ENCODE measurements at regions not wholly inside any gene's neighbourhood (a gene's known extent, or its start where the extent isn't known, plus 50 kb on each side); places are given as distances from the start of the nearest gene placed in this dataset.
A peak's percentile ranks its signal among the peaks of the same experiment; 100 is the strongest.

- no peak for ATAC-seq
Measured at GRCh38 chr21:27132266-27132665, 165.4 kb upstream of the ADAMTS5 start.

- no peak for ATAC-seq
Measured at GRCh38 chr21:27130154-27130553, 163.3 kb upstream of the ADAMTS5 start.

GRCh38 chr21:27129694-27130093 is 162.8 kb upstream of the ADAMTS5 start:
- no peak for ATAC-seq

- ATAC-seq = no peak
Measured at GRCh38 chr21:27129215-27129614, 162.3 kb upstream of the ADAMTS5 start.

GRCh38 chr21:27126140-27126539 is 159.3 kb upstream of the ADAMTS5 start:
- no peak for ATAC-seq

- ATAC-seq = no peak
Measured at GRCh38 chr21:27122686-27123085, 155.8 kb upstream of the ADAMTS5 start.

DNA sequence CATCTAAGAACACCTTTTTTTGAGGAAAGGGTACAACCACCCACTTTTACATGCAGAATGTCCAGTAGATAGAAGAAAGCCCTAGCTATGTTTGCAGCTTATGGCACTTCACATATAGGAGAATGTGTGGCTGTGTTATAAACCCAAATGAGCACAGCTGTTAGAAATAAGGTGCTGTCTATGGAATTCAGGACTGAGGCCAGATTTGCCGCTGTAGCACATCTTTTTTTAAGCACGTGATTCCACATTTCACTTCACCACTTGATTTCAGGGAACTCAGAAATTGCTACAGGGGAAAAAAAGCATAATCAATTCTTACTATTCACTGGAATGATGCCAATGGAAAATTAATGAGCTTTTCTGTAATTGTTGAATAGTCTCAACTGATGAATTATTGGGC is 147.2 kb upstream of the ADAMTS5 start:
- no peak for ATAC-seq

DNA sequence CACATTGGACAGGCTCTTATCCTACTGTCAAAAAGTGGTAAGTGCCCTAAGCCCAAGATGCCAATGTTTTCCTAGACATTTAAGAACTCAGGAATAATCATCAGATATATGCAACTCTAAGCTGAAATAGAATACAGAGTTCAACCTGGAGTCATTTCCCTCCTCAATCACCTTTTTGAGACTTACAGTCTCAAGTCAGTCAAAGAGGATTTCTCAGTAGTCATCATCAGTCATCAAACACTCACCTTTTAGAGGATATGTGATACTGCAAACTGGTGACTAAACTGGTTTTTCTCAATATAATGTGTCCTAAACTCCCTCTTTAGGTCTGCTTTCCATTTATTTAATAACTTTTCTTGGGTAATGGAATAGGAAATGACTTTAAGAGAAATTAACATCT is 145.3 kb upstream of the ADAMTS5 start:
- peak; percentile 39 for ATAC-seq

- ATAC-seq = no peak
Measured at GRCh38 chr21:27110956-27111355, 144.1 kb upstream of the ADAMTS5 start.

DNA sequence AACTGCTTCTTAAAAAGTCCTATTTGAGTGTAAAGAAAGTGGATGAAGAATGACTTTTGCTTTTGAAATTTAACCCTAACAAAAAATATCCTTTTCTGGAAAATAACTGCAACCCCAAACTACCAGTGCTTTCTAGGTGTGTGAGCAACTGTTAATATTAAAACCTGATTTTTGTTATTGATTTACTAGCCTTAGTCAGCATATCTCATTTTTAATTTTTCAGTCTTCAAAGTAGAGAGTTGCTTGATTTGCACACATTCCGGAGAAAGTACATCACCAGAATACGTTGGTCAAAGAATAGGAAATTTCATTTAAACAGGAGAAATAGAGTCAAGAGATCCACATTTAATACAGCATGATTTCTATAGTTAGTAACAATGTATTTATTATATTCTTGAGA is 141.8 kb upstream of the ADAMTS5 start:
- ATAC-seq = no peak

GRCh38 chr21:27108228-27108627 is 141.3 kb upstream of the ADAMTS5 start:
- ATAC-seq = peak; percentile 45

- peak; percentile 42 for ATAC-seq
Measured at GRCh38 chr21:27104846-27105431, 138.1 kb upstream of the ADAMTS5 start.

- no peak for ATAC-seq
Measured at GRCh38 chr21:27103768-27104167, 136.9 kb upstream of the ADAMTS5 start.

GRCh38 chr21:27101523-27101922 is 134.6 kb upstream of the ADAMTS5 start:
- ATAC-seq = no peak

DNA sequence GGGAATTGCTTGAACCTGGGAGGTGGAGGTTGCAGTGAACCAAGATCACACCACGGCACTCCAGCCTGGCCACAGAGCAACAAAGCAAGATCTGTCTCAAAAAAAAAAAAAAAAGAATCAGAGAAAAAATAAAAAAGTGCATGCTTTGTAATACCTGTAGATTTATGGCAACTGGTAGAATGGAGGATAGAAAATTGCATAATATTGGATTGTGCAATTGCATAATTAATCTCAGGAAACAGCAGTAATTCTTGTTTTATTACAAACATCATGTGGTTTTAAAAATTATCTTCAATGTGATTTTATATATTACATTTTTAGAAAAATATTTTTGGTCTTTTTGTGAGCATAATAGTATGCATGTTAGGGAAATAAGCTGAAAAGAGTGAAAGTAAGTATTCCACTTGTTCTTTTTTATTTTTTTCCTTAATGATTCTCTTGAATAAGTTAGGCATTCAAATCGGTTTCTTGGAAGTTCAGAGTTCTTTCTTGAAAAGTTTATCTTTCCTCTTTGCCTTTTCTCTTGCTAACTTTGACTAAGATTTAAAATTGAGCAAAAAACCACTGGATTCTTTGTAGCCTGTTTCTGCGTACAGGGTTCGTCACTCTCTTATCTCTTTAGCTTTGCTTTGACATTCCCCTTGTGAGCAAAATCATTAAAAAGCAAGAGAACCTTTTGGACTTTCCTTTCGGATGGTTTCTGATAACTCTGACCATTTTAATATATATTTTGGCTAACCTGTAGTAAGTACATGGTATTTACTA is 127.5 kb upstream of the ADAMTS5 start:
- no peak for ATAC-seq

DNA sequence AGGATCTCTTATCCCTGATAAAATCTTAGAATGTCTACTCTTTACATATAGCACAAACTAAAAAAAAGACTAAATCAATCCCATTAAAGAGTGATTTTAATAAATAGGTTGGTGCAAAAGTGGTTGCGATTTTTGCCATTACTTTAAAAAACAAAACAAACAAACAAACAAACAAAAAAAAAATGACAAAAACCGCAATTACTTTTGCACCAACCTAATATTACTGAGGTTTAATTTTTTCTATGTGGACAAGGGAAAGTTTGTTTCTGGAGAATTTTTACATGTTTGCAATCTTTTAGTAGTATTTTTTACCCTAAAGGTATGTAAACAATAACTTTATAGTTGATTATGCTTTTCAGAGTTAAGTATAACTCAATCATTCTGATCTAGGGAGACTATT is 119.7 kb upstream of the ADAMTS5 start:
- ATAC-seq = no peak

- no peak for ATAC-seq
Measured at GRCh38 chr21:27086186-27086585, 119.3 kb upstream of the ADAMTS5 start.

- no peak for ATAC-seq
Measured at GRCh38 chr21:27085387-27085786, 118.5 kb upstream of the ADAMTS5 start.

DNA sequence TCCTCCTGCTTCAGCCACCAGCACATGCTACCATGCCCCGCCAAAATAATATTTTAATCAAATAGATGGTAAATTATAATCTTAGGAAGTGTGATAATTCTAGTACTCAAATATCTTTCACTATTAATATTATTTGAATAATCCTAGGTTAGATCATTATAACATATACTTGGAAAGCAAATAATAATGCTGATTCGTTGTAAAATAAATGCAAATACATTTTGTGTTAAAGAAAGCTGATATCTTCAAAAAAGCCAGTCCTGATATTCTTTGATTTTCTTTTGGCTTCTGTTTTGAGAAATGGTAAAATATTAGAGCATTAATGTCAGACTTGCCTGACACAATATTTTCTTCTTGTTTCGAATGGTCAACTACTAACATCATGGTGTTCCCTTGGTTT is 116.3 kb upstream of the ADAMTS5 start:
- ATAC-seq = no peak

GRCh38 chr21:27082431-27083010 is 115.6 kb upstream of the ADAMTS5 start:
- ATAC-seq = no peak

DNA sequence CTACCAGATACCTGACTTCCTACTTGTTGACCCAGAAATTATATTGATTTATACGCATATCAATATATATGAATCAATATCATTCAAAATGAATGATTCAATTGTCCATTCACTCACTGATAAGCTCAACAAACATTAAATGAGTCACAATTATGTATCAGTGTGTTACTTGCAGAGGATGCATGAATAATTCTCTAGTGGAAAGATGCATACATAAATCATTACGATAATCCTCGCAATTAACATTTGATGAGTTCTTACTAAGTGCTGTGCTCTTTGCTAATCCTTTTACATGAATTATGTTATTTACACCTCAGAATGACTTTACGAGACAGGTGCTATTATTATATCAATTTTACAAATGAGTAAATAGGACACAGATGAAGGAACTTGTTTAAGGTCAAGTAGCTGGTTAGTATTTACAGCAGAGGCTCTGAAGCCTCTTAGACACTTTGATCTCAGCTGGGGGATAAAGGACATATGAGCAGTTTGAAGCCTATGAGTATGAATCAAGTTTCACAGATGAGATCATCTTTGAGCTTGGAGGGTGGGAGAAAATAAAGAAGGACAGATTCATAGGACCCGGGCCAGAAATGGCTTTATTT is 112.8 kb upstream of the ADAMTS5 start:
- ATAC-seq = no peak

- ATAC-seq = no peak
Measured at GRCh38 chr21:27078915-27079314, 112.0 kb upstream of the ADAMTS5 start.

- ATAC-seq = no peak
Measured at GRCh38 chr21:27077501-27077900, 110.6 kb upstream of the ADAMTS5 start.

GRCh38 chr21:27076025-27076424 is 109.1 kb upstream of the ADAMTS5 start:
- ATAC-seq = no peak

All from esophagus mucosa (tissue), 1 donor.